NK-92 (cell line): ENCODE measurements at regions not wholly inside any gene's neighbourhood (a gene's known extent, or its start where the extent isn't known, plus 50 kb on each side); places are given as distances from the start of the nearest gene placed in this dataset.
A peak's percentile ranks its signal among the peaks of the same experiment; 100 is the strongest.

Experiments used
- DNase-seq: peaks from one replicate; lab custom pipeline; 2025; ENCODE audit not compliant: unreplicated experiment; lab: John Stamatoyannopoulos, UW

DNA sequence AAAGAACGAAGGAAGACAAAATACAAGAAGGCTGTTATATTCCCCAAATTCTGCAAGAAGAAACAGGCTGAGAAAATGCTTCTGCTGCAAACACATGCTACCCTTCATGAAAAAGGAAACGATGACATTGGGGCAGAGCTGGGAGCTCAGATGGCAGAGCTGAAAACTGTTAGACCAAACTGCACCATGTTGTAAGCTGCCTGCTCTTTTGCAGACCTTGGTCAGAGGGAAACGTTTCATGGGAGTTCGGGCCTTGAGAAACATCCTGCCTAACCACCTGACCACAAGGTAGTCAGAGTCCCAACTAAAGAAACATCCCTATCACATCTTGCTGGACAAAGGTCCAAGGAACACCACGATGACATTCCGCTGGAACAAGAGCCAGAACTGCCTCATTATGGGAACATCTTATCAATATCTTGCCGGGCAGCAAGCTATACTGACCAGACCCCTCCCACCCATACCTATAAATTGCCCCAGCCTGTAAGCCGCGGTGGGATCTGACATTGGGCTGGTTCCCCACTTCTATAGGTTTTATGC, 110.7 kb upstream of the CTSC start:
- no peak for DNase-seq

DNA sequence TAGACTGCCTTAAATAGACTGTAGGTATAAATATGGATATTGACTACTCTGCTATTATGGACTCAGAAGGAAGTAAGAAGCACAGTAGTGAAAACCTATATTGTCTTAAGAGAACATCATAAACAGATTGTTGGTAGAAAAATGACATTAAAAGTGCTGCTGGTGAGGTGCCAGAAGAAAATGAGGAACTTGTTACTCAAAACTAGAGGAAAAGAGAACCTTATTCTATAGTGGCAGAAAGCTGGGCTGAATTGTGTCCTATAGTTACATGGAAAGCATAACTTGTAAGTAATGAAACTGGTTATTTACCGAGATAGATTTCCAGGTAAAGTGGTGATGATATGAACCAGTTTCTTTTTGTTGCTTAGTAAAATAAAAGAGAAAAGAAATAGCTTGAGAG, 109.7 kb upstream of the CTSC start:
- no peak for DNase-seq

DNA sequence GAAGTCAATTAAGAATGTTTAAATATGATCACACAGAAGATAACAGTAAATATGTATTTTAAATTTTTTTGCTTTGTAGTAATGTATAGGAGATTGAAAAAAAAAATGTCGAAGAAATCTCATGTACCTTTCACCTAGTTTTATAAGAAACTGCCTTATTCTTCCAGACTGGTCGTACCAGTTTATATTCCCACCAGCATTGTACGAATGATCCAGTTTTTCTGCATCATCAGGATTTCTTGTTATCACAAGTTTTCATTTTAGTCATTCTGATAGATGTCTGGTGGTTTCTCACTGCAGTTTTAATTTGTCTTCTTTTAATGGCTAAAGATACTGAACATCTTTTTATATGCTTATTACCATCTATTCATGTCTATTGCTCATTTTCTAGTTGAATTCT, 101.8 kb upstream of the CTSC start:
- DNase-seq = no peak

DNA sequence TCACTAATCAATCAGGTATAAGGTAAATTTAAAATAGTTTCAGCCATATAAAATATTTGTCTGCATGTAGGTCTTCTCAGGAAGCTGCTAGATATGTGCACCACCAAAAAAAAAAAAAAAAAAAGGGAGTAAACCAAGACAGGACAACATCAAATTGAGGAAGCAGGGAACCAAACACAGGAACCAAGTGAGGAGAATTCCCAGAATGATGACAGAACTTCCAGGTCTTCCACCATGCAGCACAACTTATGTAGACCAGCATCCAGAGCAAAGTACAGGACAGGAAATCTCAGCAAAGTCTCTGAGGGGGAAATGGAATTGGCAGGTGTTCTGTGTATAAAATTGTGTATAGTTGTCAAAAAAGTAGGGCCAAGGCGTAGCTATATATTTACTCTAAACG, 101.2 kb upstream of the CTSC start:
- DNase-seq = no peak

DNA sequence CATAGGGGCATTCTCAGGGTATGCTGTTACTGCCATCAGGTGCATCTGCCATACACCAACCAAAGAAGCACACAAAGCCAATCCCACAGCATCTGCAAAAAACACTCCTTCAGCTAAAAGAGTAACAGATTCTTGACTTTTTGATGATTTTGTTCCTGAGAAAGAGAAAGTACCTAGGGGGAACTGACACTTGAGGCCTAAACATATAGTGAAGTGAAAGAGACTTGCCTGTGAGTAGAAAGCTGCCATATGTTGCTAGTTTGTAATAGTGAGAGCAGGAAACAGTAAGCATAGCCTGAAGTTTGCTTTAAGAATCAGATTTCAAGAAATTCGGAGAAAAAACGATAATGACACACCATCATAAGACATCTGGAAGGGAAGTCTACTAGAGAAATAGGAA, 97.9 kb upstream of the CTSC start:
- DNase-seq = no peak

DNA sequence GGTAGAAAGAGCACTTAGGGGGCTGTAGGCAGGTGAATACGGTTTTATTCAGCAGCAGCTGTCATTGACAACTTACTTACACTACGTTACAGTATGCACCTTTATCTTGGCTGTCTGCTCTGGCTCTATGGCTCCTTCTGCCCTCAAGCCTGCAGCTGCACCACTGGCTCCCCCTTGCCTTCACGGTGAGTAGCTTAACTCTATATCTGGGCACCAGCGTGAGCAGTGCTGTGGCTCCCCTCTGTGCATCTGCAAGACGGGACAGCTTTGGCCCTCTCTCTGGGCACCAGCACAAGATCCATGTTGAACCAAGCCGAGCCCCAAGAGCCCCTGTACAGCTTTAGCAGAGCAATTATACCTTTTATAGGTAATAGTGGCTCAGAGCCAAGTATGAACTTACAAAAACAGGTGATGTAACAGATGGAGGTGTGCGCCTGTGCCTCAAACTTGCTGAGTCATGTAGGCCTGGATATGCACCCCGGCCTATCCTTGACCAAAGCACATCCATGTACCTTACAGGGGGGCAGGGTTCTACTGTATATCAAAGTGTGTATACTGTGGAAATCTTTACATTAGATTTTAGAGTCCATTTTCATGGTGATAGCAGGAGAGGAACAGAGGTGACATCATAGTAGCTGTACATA, 96.9 kb upstream of the CTSC start:
- no peak for DNase-seq

DNA sequence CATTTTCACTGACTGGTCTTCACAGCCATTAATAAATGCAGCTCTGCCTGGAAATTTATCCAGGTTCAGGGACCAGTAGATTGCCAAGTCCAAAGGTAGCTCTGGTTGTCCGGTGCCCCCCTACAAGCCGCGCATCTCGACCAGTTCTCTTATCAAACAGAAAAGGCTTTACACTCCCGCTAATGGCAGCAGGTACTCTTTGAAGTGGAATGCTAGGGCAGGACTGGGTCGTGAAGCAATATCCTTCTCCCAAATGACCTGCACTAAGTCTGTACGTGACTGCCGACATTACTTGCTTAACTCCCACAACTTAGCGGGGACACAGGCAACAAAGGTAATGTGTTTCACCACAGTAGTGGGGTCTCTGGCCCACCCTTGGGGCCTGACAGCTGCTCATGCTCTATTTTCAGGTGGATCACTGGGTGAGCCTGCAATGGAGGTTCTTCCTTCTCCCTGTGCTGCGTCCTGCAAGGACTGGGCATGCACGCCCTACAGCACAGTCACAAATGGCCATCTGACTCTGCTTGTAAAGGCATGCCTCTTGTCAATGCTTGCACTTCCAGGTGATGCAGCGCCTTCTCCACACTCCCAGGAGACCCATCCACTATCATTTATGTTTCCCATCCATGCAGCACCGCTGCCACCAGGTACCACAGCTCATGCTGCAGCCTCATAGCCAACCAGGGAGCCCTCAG, 96.1 kb upstream of the CTSC start:
- DNase-seq = no peak

DNA sequence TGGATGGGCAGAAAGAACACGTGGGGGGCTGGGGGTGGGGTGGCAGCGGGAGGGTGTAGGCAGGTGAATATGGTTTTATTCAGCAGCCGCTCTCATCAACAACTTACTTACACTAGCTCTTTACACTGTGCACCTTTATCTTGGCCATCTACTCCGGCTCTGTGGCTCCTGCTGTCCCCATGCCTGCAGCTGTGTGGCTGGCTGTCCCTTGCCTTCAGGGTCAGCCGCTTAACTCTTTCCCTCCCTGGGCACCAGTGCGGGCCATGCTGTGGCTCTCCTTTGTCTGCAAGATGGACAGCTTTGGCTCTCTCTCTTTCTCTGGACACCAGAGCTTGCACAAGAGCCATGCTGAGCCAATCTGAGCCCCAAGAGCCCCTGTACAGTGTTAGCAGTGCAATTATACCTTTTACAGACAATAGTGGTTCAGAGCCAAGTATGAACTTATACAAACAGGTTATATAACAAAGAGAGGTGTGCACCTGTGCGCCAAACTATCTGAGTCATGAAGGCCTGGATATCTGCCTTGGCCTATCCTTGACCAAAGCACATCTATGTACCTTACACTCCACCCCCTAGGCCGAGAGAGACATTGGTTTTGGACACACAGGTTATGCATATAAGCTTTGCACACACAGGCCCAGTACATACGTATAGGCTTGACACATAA, 94.3 kb upstream of the CTSC start:
- no peak for DNase-seq

DNA sequence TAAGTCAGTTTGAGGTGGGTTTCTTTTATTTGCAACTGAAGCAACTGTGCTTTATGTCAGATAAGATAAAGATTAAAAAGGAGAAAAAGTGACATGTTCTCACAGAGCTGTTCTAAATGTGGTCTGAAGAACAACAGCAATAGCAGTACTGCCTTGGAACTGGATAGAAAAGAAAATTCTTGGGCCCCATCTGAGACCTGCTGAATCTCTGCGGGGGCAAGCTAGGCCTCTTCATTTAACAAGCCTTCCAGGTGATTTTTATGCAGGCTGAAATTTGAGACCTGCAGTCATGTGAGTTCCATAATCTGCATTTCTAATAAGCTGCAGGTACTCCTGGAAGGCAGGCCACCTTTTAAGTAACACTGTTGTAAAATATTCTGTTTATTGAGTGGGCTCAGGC, 91.4 kb upstream of the CTSC start:
- DNase-seq = no peak

DNA sequence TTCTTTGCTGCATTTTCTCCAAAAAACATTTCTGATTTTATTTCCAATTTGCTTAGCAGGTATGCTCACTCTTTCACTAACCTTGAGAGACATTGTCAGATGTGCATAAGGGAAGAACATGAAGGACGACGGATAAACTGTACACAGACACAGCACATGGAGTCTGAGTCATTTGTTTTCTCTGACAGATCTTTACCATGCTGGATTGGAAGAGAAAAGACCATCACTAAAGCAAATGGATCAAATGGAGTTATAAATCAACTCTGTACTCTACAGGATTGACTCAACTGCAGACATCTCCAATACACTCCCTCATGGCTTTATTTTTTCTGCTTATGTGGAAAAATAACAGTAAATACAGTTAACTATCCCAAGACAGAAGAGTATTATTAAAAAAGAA, 90.2 kb upstream of the CTSC start:
- DNase-seq = no peak

DNA sequence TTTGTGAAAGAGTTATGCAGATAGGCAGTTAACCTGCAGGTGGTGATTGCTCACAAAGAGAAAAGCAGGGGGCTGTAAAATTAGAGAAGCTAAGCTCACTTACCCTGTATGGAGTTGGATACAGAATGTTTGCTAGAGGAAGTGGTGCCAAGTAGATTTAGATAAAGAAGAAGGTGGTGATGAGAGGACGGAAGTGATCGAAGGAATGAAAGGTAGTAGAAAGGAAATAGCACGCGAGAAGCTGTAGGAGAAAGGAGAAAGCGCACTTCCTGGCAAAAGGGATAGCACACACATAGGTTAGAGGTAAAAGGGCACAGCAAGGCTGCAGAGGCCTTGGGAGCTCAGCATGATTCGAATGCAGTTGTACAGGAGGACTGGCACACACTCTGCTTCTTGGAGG, 87.3 kb upstream of the CTSC start:
- no peak for DNase-seq

DNA sequence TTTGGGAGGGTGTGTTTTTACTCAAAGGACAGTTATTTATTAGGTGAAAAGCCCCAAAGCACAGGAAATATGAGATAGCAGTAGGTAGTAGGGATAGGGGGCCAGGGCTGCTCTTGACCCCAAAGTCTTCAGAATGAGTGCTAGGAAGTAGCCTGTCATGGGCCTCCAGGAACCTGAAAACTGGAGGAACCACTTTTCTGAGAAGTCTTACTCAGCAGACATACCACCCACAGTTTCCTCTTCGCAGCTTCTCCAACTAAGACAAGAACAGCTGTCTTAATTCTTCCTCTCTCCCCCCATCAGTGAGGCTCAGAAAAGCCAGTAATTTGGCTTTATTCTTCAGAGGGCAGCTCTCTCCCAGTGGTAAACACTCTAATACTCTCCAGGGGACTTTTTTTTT, 84.0 kb upstream of the CTSC start:
- no peak for DNase-seq

DNA sequence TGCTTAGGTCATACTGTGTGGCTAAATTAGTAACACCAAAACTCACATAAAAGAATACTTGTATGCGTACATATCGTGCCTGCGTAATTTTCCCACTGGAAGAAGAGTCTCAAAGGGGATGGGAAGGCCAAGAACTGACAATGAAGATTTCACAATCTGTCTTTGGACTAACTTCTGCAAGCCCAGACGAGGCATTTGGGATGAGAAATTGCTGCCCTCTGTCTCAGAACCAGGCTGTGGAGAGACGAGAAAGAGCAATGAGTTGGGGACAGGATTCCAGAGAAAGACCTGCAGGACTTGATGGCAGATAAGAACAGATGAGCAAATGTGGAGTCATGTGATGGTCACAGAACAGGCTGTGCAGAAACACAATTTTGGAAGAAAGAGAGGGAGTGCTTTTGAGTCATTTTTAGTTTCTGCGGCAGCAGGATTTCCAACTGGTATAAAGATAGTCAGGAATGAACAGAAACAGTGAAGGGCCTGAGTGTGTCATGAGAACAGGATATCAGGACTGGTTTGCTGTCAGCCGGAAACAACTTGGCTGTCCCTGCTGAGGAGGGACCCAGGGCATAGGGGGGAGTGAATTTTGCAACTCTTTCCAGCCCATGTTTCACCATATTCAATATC, 82.7 kb upstream of the CTSC start:
- no peak for DNase-seq

DNA sequence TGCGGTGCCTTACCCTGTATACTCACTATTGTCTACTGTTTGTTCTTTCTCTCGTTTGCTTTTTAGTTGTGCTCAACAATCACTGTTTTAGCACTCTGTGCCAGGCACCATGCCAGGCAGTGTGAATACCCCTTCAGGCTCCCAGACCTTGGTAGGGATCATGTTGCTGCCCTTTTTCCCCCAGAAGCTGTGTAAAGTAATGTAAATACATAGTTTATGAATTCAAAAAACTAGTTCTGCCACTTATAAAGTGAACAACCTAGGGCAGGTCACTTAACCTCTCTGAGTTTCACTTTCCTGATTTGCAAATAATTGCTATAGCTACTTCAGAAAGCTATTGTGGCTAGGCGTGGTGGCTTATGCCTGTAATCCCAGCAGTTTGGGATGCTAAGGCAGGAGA, 81.0 kb upstream of the CTSC start:
- DNase-seq = no peak

DNA sequence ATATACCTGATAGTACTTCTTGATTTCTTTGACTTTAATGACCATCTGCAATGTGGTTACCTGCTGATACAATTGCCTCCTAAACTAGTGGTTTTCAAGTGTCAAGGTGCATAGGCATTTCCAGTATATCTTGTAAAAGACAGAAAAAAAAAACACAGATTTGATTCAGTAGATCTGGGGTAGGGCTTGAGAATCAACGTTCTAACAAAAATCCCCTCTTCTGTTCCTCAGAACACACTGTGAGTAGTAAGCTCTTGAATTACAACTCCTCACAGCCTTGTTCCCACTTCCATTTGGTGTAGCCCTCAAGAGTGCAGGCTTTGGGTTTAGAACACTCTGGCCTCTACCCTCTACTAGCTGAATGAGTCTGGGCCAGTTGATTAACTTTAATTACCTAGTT, 78.0 kb upstream of the CTSC start:
- no peak for DNase-seq

DNA sequence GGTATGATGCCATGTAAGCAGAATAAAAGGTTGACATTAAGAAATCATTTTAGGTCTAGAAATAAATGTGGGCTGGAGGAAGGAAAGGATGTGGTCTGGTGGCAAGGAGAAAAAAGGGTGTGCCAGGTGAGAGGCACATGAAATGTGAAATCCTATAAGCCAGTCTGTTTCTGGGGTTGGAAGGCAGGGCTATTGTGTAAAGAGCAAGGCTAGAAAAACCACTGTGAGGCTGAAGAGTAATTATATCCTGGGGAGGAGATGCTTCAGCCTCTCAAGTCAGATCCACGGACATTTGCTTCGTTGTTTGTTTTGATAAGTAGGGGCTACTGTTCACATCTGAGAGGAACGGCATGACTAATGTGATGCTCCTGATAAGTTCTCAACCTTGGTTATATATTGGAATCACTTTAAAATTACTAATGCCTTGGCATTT, 77.5 kb upstream of the CTSC start:
- peak; percentile 10 for DNase-seq

DNA sequence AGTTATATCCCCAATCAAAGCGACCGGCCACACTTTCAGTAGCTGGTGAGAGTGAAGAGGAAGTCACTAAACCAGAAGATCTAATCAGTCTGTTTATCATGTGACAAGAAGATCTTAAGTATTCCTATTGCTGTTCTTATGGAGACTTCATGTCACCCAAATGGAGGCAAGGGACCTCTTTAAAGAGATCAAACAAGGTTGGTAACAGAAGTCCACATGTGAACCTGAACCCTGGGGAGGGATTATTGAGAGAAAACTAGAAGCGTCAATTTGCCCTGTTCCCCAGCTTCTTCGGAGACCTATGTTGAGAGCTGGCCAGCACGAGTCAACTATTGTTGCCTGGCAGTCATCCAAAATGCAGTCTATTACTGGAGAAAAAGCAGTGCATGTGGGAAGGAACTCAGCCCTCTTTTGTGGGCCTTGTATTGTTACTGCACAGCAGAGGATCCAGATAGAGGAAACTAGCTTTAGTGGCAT, 76.9 kb upstream of the CTSC start:
- no peak for DNase-seq

DNA sequence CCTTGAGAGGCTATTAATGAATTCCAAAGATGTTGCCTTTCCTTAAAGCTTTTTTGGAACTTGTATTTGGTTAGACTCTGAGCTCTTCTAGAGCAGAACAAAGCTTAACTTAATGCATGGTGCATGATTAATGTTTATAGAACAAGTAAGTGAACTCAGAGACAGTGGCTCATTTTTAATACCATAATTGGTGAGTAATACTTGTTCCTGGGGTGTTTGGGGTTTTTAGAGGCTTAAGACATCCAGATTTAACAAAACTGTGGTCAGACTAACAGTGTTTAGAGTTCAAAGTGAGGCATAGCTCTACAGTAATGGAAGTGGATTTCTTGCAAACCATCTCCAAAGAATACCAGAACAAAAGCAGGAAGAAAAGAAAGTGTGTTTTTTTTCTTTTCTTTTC, 73.7 kb upstream of the CTSC start:
- DNase-seq = no peak

DNA sequence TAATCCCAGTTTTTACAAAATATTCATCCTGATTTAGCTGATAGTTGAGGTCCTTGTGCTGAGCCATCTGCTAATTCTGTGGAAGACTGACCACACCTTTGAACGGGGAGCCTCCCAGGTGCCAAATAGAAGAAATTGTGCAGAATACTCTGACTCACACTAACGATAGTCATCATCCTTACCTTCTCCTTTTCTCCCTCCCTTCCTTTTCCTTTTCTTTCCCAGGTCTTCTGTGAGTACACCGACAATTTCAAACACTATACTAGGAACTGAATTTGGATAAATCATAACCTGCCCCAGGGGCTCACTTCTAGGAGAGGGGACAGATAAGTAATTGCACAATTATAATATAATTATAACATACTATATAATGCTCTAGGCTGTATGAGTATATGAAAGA, 73.1 kb upstream of the CTSC start:
- no peak for DNase-seq

DNA sequence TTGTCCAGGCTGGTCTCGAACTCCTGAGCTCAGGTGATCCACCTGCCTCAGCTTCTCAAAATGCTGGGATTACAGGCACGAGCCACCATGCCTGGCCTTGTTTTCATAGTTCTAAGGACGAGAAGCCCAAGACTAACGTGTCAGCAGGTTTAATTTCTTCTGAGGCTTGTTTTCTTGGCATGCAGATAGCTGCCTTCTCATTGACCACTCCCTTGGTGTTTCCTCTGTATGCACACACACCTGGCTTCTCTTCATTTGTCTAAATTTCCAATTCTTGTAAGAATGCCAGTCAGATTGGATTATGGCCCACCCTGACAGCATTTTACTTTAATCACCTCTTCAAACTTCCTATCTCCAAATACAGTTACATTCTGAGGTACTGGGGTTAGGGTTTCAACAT, 72.5 kb upstream of the CTSC start:
- no peak for DNase-seq

DNA sequence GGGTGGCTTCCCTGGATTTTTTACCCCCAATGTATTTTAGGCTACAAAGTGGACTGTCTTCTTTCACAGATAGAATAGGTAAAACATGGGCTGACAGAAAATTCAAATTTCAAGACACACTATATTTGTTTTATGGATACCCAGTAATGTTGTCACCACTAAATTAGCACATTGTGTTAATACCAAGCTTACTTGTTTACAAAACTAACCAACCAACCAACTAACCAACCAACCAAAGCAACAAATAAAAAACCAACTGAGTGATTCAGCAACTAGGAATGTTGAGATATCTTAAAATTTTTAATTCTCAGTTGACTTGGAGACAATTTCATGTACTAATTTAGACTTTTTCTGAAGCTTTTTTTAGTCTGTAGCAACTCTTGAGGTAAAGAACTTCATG, 69.3 kb upstream of the CTSC start:
- DNase-seq = no peak

DNA sequence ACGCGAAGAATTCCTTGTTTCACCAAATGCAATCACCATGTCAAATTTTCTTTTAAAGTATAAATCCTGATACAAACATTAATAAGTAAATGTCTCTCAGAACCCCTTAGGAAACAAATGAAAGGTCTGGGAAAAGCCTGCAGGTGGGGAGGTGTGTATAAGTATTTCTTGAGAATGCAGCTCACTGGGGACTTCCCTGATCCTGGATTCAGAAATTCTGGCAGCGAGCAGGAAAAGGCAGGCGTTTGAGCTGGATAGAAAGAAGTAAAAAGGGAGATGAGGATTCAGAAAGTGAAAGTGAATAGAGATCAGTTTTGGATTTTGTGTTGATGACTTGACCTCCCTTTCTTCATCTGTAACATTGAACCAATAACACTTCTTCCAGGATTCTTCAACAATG, 68.3 kb upstream of the CTSC start:
- no peak for DNase-seq
